Large intestine (tissue), 3 donors: ENCODE measurements at regions not wholly inside any gene's neighbourhood (a gene's known extent, or its start where the extent isn't known, plus 50 kb on each side); places are given as distances from the start of the nearest gene placed in this dataset.
"Not testable (repeated sequence)": the region's sequence is repeated elsewhere in the genome, so short reads cannot be mapped to it uniquely, and the experiment has no call there.

Source experiments
- DNase-seq, 2 donors: peaks; one replicate each; pipeline versions ENCODE4 v3.0.0 to v3.0.0-alpha.2; 2013
- H3K27ac ChIP-seq: one replicate; pipeline ENCODE4 v1.5.1; 2013; ENCODE audit warnings: low read length
- H3K27me3 ChIP-seq: 2 replicates; pipeline ENCODE4 v1.6.1; 2013; ENCODE audit warnings: low read length; ENCODE audit not compliant: control insufficient read depth, insufficient read depth
- H3K36me3 ChIP-seq: 2 replicates; pipeline ENCODE4 v1.6.1; 2013; ENCODE audit warnings: low read length; ENCODE audit not compliant: control insufficient read depth, insufficient read depth
- H3K4me1 ChIP-seq: one replicate; pipeline ENCODE4 v1.6.1; 2013; ENCODE audit warnings: low read length; ENCODE audit not compliant: control insufficient read depth, insufficient read depth
- H3K4me3 ChIP-seq: one replicate; pipeline ENCODE4 v1.5.1; 2013; ENCODE audit warnings: low read length
- H3K9me3 ChIP-seq: one replicate; pipeline ENCODE4 v1.6.1; 2013; ENCODE audit warnings: mild to moderate bottlenecking, low read depth, low read length, moderate library complexity; ENCODE audit not compliant: control insufficient read depth
- WGBS: methylation state at CpG from one replicate; pipeline ENCODE4 v1.1.5; 2013; ENCODE audit warnings: low lambda C conversion rate; ENCODE audit not compliant: insufficient coverage; 5-methylcytosine and 5-hydroxymethylcytosine counted together

DNA sequence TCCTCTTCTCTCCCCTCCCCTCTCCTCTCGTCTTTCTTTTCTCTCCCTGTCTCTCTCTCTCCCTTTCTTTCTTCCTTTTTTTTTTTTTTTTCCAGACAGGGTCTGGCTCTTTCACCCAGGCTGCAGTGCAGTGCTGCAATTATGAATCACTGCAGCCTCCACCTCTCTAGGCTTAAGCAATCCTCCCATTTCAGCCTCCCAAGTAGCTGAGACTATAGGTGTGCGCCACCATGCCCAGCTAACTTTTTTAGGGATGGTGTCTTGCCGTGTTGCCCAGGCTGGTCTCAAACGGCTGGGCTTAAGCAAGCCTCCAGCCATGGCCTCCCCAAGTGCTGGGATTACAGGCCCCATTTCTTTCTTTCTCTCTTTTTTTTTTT, 59.9 kb upstream of the NCOA3 start:
- Histone ChIP-seq H3K36me3 (no peaks in the 10 kb centered on the region), H3K9me3 (no peaks in the 10 kb centered on the region), H3K27me3 (no peaks in the 10 kb centered on the region), H3K4me3 (no peak overlapping the region), H3K4me1 (no peaks in the 10 kb centered on the region), H3K27ac (no peak overlapping the region)
- 57% methylated on average over 1 of the region's 4 CpGs for WGBS
- no peak for DNase-seq

DNA sequence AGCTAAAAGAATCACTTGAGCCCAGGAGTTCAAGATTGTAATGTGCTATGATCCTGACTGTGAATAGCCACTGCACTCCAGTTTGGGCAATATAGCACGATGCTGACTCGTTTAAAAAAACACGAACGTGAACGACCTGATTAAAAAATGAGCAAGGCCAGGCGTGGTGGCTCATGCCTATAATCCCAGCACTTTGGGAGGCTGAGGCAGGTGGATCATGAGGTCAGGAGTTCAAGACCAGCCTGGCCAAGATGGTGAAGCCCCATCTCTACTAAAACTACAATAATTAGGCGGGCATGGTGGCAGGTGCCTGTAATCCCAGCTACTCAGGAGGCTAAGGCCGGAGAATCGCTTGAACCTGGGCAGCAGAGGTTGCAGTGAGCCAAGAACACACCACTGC, 58.6 kb upstream of the NCOA3 start:
- DNase-seq, H3K27ac ChIP-seq, H3K4me1 ChIP-seq, H3K27me3 ChIP-seq, H3K36me3 ChIP-seq, H3K9me3 ChIP-seq, H3K4me3 ChIP-seq: not testable (repeated sequence)
- no CpG with 5 or more reads among the region's 9 CpGs for WGBS

DNA sequence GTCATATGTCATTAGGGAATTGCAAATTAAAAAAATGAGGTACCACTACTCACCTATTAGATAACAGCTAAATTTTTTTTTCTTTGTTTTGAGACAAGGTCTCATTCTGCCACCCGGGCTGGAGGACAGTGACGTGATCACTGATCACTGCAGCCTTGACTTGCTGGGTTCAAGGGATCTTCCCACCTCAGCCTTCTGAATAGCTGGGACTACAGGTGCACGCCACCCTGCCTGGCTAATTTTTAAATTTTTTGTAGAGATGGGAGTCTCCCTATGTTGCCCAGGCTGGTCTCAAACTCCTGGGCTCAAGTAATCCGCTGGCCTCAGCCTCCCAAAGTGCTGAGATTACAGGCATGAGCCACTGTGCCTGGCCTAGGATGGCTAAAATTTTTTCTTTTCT, 57.1 kb upstream of the NCOA3 start:
- no CpG with 5 or more reads among the region's 4 CpGs for WGBS
- no peaks in the 10 kb centered on the region for H3K36me3 ChIP-seq
- H3K4me3 ChIP-seq: no peak overlapping the region
- H3K9me3 ChIP-seq: no peaks in the 10 kb centered on the region
- no peak for DNase-seq
- no peaks in the 10 kb centered on the region for H3K4me1 ChIP-seq
- H3K27ac ChIP-seq: no peak overlapping the region
- H3K27me3 ChIP-seq: no peaks in the 10 kb centered on the region

DNA sequence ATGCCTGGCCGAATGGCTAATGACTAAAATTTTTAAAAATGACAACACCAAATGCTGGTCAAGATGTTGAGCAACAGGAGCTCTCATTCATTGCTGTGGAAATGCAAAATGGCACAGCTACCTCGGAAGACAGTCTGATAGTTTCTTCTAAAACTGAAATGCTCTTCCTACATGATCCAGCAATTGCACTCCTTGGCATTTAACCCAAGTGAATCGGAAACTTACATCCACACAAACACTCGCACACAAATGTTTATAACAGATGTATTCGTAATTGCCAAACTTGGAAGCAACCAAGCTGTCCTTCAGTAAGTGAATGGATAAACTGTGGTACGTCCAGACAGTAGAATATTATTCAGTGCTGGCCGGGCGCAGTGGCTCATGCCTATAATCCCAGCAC, 56.4 kb upstream of the NCOA3 start:
- no peaks in the 10 kb centered on the region for H3K9me3 ChIP-seq
- no peaks in the 10 kb centered on the region for H3K4me1 ChIP-seq
- no peak for DNase-seq
- H3K27me3 ChIP-seq: no peaks in the 10 kb centered on the region
- no peak overlapping the region for H3K4me3 ChIP-seq
- no peak overlapping the region for H3K27ac ChIP-seq
- no peaks in the 10 kb centered on the region for H3K36me3 ChIP-seq
- no CpG with 5 or more reads among the region's 8 CpGs for WGBS

DNA sequence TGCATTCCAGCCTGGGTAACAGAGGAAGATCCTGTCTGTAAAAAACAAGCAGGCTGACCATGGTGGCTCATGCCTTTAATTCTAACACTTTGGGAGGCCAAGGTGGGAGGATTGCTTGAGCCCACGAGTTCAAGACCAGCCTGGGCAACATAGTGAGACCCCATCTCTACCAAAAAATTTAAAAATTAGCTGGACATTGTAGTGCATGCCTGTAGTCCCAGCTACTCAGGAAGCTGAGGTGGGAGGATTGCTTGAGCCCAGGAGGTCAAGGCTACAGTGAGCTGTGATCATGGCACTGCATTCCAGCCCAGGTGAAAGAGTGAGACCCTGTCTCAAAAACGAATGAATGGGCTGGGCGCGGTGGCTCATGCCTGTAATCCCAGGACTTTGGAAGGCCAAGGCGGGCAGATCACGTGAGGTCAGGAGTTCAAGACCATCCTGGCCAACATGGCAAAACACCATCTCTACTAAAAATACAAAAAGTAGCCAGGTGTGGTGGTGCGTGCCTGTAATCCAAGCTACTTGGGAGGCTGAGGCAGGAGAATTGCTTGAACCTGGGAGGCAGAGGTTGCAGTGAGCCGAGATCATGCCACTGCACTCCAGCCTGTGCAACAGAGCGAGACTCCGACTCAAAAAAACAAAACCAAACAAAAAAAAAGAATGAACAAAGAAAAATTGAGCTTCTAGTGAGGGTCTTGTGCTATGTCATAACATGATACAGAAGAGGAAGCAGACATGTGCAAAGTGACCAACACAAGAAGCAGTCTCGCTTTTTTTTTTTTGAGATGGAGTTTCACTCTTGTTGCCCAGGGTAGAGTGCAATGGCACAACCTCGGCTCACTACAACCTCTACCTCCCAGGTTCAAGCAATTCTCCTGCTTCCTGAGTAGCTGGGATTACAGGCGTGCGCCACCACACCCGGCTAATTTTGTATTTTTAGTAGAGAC, 54.1 kb upstream of the NCOA3 start:
- H3K27ac ChIP-seq, H3K27me3 ChIP-seq, H3K4me1 ChIP-seq, DNase-seq, H3K36me3 ChIP-seq, H3K4me3 ChIP-seq, H3K9me3 ChIP-seq: not testable (repeated sequence)
- 100% methylated on average over 2 of the region's 15 CpGs for WGBS

DNA sequence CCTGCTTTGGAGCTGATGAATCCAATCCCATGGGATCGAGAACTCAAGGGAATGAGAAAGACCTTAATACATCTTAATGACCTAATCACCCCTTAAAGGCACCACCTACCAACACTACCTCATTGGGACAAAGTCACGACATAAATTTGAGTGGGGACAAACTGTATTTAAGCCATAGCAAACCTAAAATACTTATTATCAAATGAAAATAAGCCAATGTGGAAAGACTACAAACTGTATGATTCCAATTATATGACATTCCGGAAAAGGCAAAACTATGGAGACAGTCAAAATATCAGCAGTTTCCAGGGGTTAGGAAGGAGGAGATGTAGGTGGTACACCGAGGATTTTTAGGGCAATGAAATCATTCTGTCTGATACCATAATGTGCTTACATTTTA, 53.3 kb upstream of the NCOA3 start:
- H3K27me3 ChIP-seq: no peaks in the 10 kb centered on the region
- no peak overlapping the region for H3K4me3 ChIP-seq
- H3K36me3 ChIP-seq: no peaks in the 10 kb centered on the region
- no peak overlapping the region for H3K27ac ChIP-seq
- WGBS: 78% methylated on average over 3 of the region's 4 CpGs
- H3K4me1 ChIP-seq: no peaks in the 10 kb centered on the region
- no peaks in the 10 kb centered on the region for H3K9me3 ChIP-seq
- no peak for DNase-seq

DNA sequence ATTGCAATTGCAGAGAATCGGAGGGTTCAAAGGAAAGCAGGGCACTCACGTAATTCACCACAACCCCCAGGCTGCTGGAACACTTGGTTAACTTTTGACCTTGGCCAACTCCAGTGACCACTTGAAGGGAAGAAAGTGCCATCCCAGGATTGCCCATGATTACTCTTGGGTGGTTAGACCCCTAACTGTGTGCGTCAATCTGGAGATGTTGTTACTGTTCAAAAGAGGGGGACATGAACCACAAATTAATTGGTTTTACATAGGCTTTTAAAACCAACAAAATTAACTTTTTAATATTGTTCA, 50.1 kb upstream of the NCOA3 start:
- WGBS: 100% methylated on average over 1 of the region's 3 CpGs
- DNase-seq: no peak
- H3K27me3 ChIP-seq: no peaks in the 10 kb centered on the region

More for the DNA sequence above, 50.1 kb upstream of the NCOA3 start:
- no peaks in the 10 kb centered on the region for H3K36me3 ChIP-seq
- no peak overlapping the region for H3K27ac ChIP-seq
- no peaks in the 10 kb centered on the region for H3K9me3 ChIP-seq
- H3K4me3 ChIP-seq: no peak overlapping the region
- no peaks in the 10 kb centered on the region for H3K4me1 ChIP-seq
